GM06990 (cell line): ENCODE measurements at regions not wholly inside any gene's neighbourhood (a gene's known extent, or its start where the extent isn't known, plus 50 kb on each side); places are given as distances from the start of the nearest gene placed in this dataset.

Experiments used
- DNase-seq: peaks from one replicate; pipeline ENCODE4 v3.0.0-alpha.2; 2011; ENCODE audit not compliant: insufficient read length; ENCODE audit errors: extremely low read depth
- H3K27me3 ChIP-seq: replicated peaks from 2 replicates; pipeline ENCODE4 v1.6.0; 2011; ENCODE audit warnings: low read length; ENCODE audit not compliant: control insufficient read depth, insufficient read depth
- H3K36me3 ChIP-seq: 2 replicates; pipeline ENCODE4 v1.5.1; 2011; ENCODE audit warnings: low read length; ENCODE audit not compliant: control insufficient read depth, insufficient read depth
- H3K4me3 ChIP-seq: replicated peaks from 2 replicates; pipeline ENCODE4 v1.5.1; 2011; ENCODE audit warnings: low read depth, mild to moderate bottlenecking, control low read depth, low read length
- CTCF ChIP-seq: IDR thresholded peaks from 2 replicates; pipeline ENCODE4 v1.5.1; 2011; ENCODE audit warnings: low read length, control low read depth, mild to moderate bottlenecking, inconsistent platforms; ENCODE audit not compliant: insufficient read depth, poor library complexity, severe bottlenecking

- no peak for DNase-seq
- Histone ChIP-seq H3K36me3 (no peaks in the 10 kb centered on the region), H3K27me3 (no peaks in the 10 kb centered on the region), H3K4me3 (no peak overlapping the region)
- TF ChIP-seq CTCF = no peak
Observed at GRCh38 chr5:108654051-108654450, 93.6 kb upstream of the FER start.

DNA sequence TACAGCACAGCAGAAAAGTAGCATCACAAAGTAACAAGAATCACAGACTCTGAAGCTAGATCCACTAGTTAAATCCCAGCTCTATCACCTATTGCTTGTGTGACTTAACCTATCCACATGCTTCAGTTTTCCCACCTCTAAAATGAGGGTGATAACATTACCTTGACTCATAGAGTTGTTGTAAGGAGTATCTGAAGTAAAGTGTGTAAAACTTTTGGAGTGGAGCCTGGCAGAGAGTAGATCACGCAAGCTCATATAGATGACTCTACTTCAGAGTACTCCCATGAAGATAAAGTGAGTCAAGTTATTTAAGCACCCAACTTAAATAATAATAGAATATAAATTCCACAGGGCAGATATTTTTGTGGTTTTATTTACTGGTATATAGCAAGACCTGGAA is 94.5 kb upstream of the FER start:
- no peak for TF ChIP-seq CTCF
- Histone ChIP-seq H3K36me3 (no peaks in the 10 kb centered on the region), H3K4me3 (no peak overlapping the region), H3K27me3 (no peaks in the 10 kb centered on the region)
- DNase-seq = no peak

- DNase-seq = no peak
- H3K27me3 ChIP-seq = no peaks in the 10 kb centered on the region
- no peak for TF ChIP-seq CTCF
- no peak overlapping the region for H3K4me3 ChIP-seq
- no peaks in the 10 kb centered on the region for H3K36me3 ChIP-seq
Observed at GRCh38 chr5:108650997-108651396, 96.7 kb upstream of the FER start.

DNA sequence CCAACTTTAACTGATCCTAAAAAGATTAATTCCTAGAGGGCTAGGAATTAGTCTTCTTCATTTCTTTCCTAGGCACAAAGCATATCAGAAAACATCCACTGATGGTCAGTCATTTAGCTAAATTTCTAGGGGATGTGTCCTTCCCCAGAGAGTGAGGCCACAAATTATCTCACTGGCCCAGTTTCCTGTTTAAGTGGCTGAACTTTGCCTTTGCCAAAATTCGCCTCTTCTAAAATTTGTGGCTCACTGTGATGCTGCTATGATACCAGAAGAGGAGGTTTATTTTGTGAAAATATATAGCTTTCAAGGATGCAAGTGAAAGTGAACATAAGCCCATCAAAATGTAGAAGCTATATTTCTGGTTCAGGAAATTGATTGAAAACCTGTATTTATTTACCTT is 98.1 kb upstream of the FER start:
- no peak for TF ChIP-seq CTCF
- no peak overlapping the region for H3K4me3 ChIP-seq
- H3K36me3 ChIP-seq = no peaks in the 10 kb centered on the region
- H3K27me3 ChIP-seq = no peaks in the 10 kb centered on the region
- DNase-seq = no peak

GRCh38 chr5:108649106-108649505 is 98.6 kb upstream of the FER start:
- no peaks in the 10 kb centered on the region for H3K27me3 ChIP-seq
- no peak for TF ChIP-seq CTCF
- no peak overlapping the region for H3K4me3 ChIP-seq
- no peak for DNase-seq
- H3K36me3 ChIP-seq = no peaks in the 10 kb centered on the region

DNA sequence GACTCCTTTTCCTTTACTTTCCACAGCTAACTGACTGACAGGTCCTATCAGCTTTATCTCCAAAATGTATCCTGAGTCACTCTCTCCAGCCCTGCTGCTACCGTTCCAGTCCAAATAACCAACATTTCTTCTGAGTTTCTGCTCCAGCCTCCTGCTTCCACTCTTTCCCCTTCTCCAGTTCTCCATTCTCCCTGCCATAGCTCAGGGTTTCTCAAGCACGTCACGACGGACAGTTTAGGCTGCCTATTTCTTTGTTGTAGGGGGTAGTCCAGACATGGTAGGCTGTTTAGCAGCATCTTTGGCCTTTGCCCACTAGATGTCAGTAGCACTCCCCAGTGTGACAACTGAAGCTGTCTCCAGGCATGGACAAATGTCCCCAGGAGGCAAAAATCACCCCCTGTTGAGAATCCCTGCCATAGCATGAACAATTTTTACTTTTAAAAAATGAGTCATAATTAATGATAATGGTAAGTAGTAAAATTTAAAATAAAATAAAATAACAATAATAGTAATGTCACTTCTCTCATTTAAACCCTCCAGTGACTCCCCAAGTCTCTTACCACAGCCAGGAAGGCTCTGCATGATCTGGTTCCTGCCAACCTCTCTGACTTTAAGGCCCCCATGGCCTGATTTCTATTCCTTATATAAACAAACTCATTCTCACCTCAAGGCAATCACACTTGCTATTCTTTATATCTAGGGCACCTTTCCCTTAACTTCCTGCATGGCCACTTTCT is 105.4 kb upstream of the FER start:
- Histone ChIP-seq H3K4me3 (peak overlapping the region; percentile 1; the same call in 1 of the 2 replicates), H3K36me3 (no peaks in the 10 kb centered on the region), H3K27me3 (no peaks in the 10 kb centered on the region)
- TF ChIP-seq CTCF = peak; percentile 88
- DNase-seq = peak; percentile 43
